Upper lobe of right lung (tissue), 1 donor: ENCODE measurements at regions not wholly inside any gene's neighbourhood (a gene's known extent, or its start where the extent isn't known, plus 50 kb on each side); places are given as distances from the start of the nearest gene placed in this dataset.

ENCODE experiments used
- ATAC-seq: fragments of 200-7000 bp; cut with Tn5 transposase; one replicate; pipeline ENCODE4 v1.9.1; 2020; ENCODE audit warnings: mild to moderate bottlenecking, moderate library complexity
- DNase-seq: peaks from one replicate; pipeline ENCODE4 v3.0.0-alpha.2; 2020
- H3K27ac ChIP-seq: fragments of 200-600 bp; one replicate; pipeline ENCODE4 v1.8.0; 2022
- H3K27me3 ChIP-seq: fragments of 200-600 bp; one replicate; pipeline ENCODE4 v1.8.0; 2022; ENCODE audit warnings: mild to moderate bottlenecking
- H3K36me3 ChIP-seq: fragments of 200-600 bp; one replicate; pipeline ENCODE4 v1.8.0; 2022
- H3K4me1 ChIP-seq: fragments of 200-600 bp; one replicate; pipeline ENCODE4 v1.8.0; 2022
- H3K4me3 ChIP-seq: fragments of 200-600 bp; one replicate; pipeline ENCODE4 v1.8.0; 2022; ENCODE audit warnings: mild to moderate bottlenecking
- H3K9me3 ChIP-seq: fragments of 200-600 bp; one replicate; pipeline ENCODE4 v1.8.0; 2022
- CTCF ChIP-seq: fragments of 200-600 bp; IDR thresholded peaks from one replicate; pipeline ENCODE4 v1.8.0; 2022; ENCODE audit warnings: antibody characterized with exemption
- intact Hi-C: fragments of 100-400 bp; cut with DNase I; formaldehyde crosslinking; loops from one replicate; pipeline ENCODE4 v1.11.0; 2022
- donor health status: DM: no; HTN: yes; CAD: no; lungs with severe emphysema.

- no peaks in the 10 kb centered on the region for H3K9me3 ChIP-seq
- H3K4me1 ChIP-seq = no peaks in the 10 kb centered on the region
- intact Hi-C loops = no loop called here
- no peaks in the 10 kb centered on the region for H3K36me3 ChIP-seq
- no peak for DNase-seq
- H3K4me3 ChIP-seq = no peak overlapping the region
- H3K27me3 ChIP-seq = no peaks in the 10 kb centered on the region
- no peak for TF ChIP-seq CTCF
- no peak overlapping the region for H3K27ac ChIP-seq
- ATAC-seq = no peak
These were observed 113.8 kb upstream of the P2RY1 start for GRCh38 chr3:152720951-152721718.

GRCh38 chr3:152724270-152724669, 110.7 kb upstream of the P2RY1 start:
- H3K4me3 ChIP-seq = no peak overlapping the region
- DNase-seq = no peak
- no peaks in the 10 kb centered on the region for H3K36me3 ChIP-seq
- no peaks in the 10 kb centered on the region for H3K27me3 ChIP-seq
- no peak overlapping the region for H3K27ac ChIP-seq
- no peaks in the 10 kb centered on the region for H3K4me1 ChIP-seq
- no peak for TF ChIP-seq CTCF
- H3K9me3 ChIP-seq = no peaks in the 10 kb centered on the region
- intact Hi-C loops = no loop called here
- ATAC-seq = no peak

DNA sequence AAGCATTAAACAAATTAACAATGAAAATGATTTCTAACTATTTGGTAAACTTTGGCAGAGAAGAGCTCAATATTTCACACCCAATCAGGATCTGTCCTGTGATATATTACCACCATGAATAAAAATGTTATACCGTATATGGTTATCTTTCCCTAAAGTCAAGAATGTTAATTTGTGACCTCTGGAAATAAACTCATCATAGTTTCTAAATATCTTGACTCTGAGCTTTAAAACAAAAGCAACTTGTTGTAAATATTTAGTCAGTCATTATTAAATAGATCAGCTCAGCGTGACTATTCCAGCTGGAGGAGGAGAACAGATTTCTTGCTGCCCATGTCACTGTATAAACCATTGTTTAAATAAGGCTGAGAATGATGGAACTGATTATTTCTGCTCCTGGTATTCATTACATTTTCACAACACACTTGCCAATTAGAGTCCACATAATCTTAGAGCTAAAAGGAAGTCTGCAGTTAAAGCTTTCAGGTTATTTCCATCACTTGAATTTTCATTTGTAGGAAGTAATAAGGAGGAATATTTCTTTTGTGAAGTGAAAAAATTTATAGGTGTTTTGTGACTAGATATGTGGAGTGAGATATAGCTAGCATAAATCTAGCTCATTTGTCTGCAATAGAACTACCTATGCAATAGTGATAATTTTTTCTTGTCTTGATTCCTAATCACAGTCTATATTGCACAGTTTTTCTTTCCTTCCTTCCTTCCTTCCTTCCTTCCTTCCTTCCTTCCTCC, 106.5 kb upstream of the P2RY1 start:
- ATAC-seq (no peak), DNase-seq (no peak)
- H3K4me3 ChIP-seq = no peak overlapping the region
- no peaks in the 10 kb centered on the region for H3K4me1 ChIP-seq
- no peaks in the 10 kb centered on the region for H3K36me3 ChIP-seq
- TF ChIP-seq CTCF = no peak
- H3K27ac ChIP-seq = no peak overlapping the region
- intact Hi-C loops = no loop called here
- H3K9me3 ChIP-seq = no peaks in the 10 kb centered on the region
- H3K27me3 ChIP-seq = no peaks in the 10 kb centered on the region

DNA sequence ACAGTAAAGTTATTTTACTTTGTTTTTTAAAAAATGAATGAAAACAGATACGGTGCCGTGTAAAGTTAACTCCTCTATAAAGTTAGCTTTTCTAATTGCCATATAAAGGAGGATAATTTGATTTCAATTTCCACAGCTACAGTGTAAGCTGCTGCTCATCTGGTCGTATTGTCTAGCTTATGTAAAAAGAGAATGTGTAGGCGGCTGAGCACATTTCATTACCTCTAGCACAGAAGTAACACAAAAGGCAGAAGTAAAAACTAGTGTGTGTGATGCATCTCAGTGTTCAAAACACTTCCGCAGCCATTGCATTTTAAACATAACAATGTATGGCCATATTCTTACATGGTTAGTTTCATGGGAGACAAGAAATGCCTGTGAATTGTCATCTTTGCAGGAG, 105.0 kb upstream of the P2RY1 start:
- Histone ChIP-seq H3K9me3 (no peaks in the 10 kb centered on the region), H3K27me3 (no peaks in the 10 kb centered on the region), H3K4me3 (no peak overlapping the region), H3K36me3 (no peaks in the 10 kb centered on the region), H3K4me1 (no peaks in the 10 kb centered on the region), H3K27ac (no peak overlapping the region)
- DNase-seq (no peak), ATAC-seq (no peak)
- TF ChIP-seq CTCF = no peak
- intact Hi-C loops = no loop called here

DNA sequence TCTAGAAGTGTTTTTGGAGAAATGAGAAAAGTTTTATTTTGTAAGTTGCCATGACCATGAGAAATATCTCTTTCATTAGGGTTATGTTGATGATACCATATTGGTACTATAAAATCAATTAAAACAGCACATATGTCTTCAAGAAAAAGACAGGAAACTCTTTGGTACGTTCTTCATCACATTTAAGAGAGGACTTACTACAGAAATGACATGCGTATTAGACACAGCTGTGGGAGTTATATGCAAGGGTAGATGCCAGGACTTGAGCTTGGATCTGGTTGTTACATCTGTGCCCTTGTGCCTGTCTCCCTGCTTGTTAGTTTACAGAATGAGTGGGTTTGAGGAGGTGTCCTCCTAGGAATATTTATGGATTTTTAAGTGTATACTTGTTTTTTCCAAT, 103.4 kb upstream of the P2RY1 start:
- ATAC-seq = no peak
- TF ChIP-seq CTCF = no peak
- intact Hi-C loops = no loop called here
- Histone ChIP-seq H3K27ac (no peak overlapping the region), H3K4me3 (no peak overlapping the region), H3K36me3 (no peaks in the 10 kb centered on the region), H3K27me3 (no peaks in the 10 kb centered on the region), H3K9me3 (no peaks in the 10 kb centered on the region), H3K4me1 (no peaks in the 10 kb centered on the region)
- DNase-seq = no peak
